ENCODE measurements at regions not wholly inside any gene's neighbourhood (a gene's known extent, or its start where the extent isn't known, plus 50 kb on each side); places are given as distances from the start of the nearest gene placed in this dataset.

- Histone ChIP-seq H3K27me3 (no peaks in the 10 kb centered on the region), H3K27ac (replicated peaks in 1 of 4) (no peak overlapping the region), H3K4me3 (no peak overlapping the region), H3K4me1 (no peaks in the 10 kb centered on the region), H3K9me3 (no peaks in the 10 kb centered on the region), H3K36me3 (no peaks in the 10 kb centered on the region)
- intact Hi-C loops (cut with DNase I): no loop called here
- DNase-seq (ENCODE audit: extremely low spot score): no peak
- 97% methylated on average over 3 of the region's 3 CpGs for WGBS
- TF ChIP-seq EP300 (IDR thresholded peaks at IDR 0.05) (no peak), POLR2AphosphoS5 (IDR thresholded peaks at IDR 0.05) (no peak), CTCF (IDR thresholded peaks at IDR 0.05) (no peak), POLR2A (IDR thresholded peaks at IDR 0.05; ENCODE audit: low read depth) (no peak)
These were observed 232.8 kb downstream of the UBE3D start for GRCh38 chr6:82832811-82833210.

- WGBS: 67% methylated on average over 2 of the region's 2 CpGs
- intact Hi-C loops (cut with DNase I): no loop called here
- no peak for TF ChIP-seq CTCF (IDR thresholded peaks at IDR 0.05)
- TF ChIP-seq POLR2A (IDR thresholded peaks at IDR 0.05; ENCODE audit: low read depth): no peak
- no peak for TF ChIP-seq EP300 (IDR thresholded peaks at IDR 0.05)
- TF ChIP-seq POLR2AphosphoS5 (IDR thresholded peaks at IDR 0.05): no peak
These were observed 232.2 kb downstream of the UBE3D start for GRCh38 chr6:82833481-82833880.

GRCh38 chr6:82836022-82836575, 229.5 kb downstream of the UBE3D start:
- intact Hi-C loops (cut with DNase I): no loop called here
- no peak for DNase-seq (ENCODE audit: extremely low spot score)

More at GRCh38 chr6:82833481-82833880, 232.2 kb downstream of the UBE3D start:
- H3K36me3 ChIP-seq: no peaks in the 10 kb centered on the region
- no peak for DNase-seq (ENCODE audit: extremely low spot score)
- H3K27me3 ChIP-seq: no peaks in the 10 kb centered on the region
- no peak overlapping the region for H3K4me3 ChIP-seq
- no peaks in the 10 kb centered on the region for H3K9me3 ChIP-seq
- no peaks in the 10 kb centered on the region for H3K4me1 ChIP-seq
- H3K27ac ChIP-seq (replicated peaks in 1 of 4): no peak overlapping the region

GRCh38 chr6:82840571-82840970, 225.1 kb downstream of the UBE3D start:
- H3K27ac ChIP-seq (replicated peaks in 1 of 4): no peak overlapping the region
- H3K9me3 ChIP-seq: no peaks in the 10 kb centered on the region
- no peak for DNase-seq (ENCODE audit: extremely low spot score)
- no peak overlapping the region for H3K4me3 ChIP-seq
- H3K27me3 ChIP-seq: no peaks in the 10 kb centered on the region
- 91% methylated on average over 1 of the region's 1 CpG for WGBS
- TF ChIP-seq POLR2A (IDR thresholded peaks at IDR 0.05; ENCODE audit: low read depth): no peak
- TF ChIP-seq EP300 (IDR thresholded peaks at IDR 0.05): no peak
- TF ChIP-seq CTCF (IDR thresholded peaks at IDR 0.05): no peak
- no peak for TF ChIP-seq POLR2AphosphoS5 (IDR thresholded peaks at IDR 0.05)
- intact Hi-C loops (cut with DNase I): no loop called here
- no peaks in the 10 kb centered on the region for H3K4me1 ChIP-seq
- H3K36me3 ChIP-seq: no peaks in the 10 kb centered on the region

More at GRCh38 chr6:82836022-82836575, 229.5 kb downstream of the UBE3D start:
- no peaks in the 10 kb centered on the region for H3K27me3 ChIP-seq
- no peak overlapping the region for H3K4me3 ChIP-seq
- H3K27ac ChIP-seq (replicated peaks in 1 of 4): no peak overlapping the region
- no peaks in the 10 kb centered on the region for H3K36me3 ChIP-seq
- WGBS: 91% methylated on average over 12 of the region's 12 CpGs
- no peaks in the 10 kb centered on the region for H3K4me1 ChIP-seq
- no peak for TF ChIP-seq POLR2AphosphoS5 (IDR thresholded peaks at IDR 0.05)
- no peak for TF ChIP-seq POLR2A (IDR thresholded peaks at IDR 0.05; ENCODE audit: low read depth)
- no peak for TF ChIP-seq EP300 (IDR thresholded peaks at IDR 0.05)
- no peak for TF ChIP-seq CTCF (IDR thresholded peaks at IDR 0.05)
- no peaks in the 10 kb centered on the region for H3K9me3 ChIP-seq

- Histone ChIP-seq H3K4me3 (no peak overlapping the region), H3K27ac (replicated peaks in 1 of 4) (no peak overlapping the region), H3K4me1 (no peaks in the 10 kb centered on the region), H3K9me3 (no peaks in the 10 kb centered on the region), H3K27me3 (no peaks in the 10 kb centered on the region), H3K36me3 (no peaks in the 10 kb centered on the region)
- intact Hi-C loops (cut with DNase I): no loop called here
- DNase-seq (ENCODE audit: extremely low spot score): no peak
- TF ChIP-seq EP300 (IDR thresholded peaks at IDR 0.05) (no peak), CTCF (IDR thresholded peaks at IDR 0.05) (no peak), POLR2A (IDR thresholded peaks at IDR 0.05; ENCODE audit: low read depth) (no peak), POLR2AphosphoS5 (IDR thresholded peaks at IDR 0.05) (no peak)
- 100% methylated on average over 2 of the region's 2 CpGs for WGBS
These were observed 224.3 kb downstream of the UBE3D start for GRCh38 chr6:82841309-82841708.

Data from esophagus muscularis mucosa (tissue), 4 donors.